ENCODE measurements at regions not wholly inside any gene's neighbourhood (a gene's known extent, or its start where the extent isn't known, plus 50 kb on each side); places are given as distances from the start of the nearest gene placed in this dataset.
"Not testable (repeated sequence)": the region's sequence is repeated elsewhere in the genome, so short reads cannot be mapped to it uniquely, and the experiment has no call there.

DNA sequence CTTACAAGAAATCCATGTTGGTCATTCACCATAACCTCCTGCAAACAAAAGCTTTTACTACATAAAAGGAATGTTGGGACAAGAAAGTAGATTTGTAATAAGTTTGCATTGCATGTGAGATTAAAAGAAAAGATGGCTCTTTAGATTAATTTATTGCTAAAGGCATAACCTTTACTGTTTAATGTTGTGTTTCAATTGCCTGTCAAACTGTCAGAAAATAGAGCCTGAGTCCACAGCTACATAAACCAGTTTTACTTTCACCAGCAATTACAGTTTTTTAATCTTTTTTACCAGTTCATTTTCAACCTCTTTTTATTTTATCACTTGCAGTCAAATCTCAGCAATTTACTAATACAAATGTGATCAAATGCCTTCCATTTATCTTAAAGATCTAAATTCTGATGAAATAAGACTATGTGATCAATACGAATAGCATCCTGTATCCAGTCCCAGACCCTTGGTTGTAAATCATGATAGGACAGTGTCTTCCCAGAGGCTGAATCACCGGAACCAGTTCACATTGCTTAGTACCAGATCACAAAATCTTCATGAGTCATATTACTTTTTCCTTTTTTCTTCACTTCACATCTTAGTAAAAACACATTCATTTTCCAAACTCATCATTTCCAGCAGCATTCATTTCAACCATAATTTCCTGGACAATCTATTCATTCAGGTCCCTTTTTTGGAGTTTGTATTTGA is 95.4 kb upstream of the FRG1 start:
- TF ChIP-seq, protein P1, sequence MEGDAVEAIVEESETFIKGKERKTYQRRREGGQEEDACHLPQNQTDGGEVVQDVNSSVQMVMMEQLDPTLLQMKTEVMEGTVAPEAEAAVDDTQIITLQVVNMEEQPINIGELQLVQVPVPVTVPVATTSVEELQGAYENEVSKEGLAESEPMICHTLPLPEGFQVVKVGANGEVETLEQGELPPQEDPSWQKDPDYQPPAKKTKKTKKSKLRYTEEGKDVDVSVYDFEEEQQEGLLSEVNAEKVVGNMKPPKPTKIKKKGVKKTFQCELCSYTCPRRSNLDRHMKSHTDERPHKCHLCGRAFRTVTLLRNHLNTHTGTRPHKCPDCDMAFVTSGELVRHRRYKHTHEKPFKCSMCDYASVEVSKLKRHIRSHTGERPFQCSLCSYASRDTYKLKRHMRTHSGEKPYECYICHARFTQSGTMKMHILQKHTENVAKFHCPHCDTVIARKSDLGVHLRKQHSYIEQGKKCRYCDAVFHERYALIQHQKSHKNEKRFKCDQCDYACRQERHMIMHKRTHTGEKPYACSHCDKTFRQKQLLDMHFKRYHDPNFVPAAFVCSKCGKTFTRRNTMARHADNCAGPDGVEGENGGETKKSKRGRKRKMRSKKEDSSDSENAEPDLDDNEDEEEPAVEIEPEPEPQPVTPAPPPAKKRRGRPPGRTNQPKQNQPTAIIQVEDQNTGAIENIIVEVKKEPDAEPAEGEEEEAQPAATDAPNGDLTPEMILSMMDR (IDR thresholded peaks at IDR 0.05; ENCODE audit: borderline replicate concordance, control extremely low read depth, extremely low read depth, insufficient read depth, missing control alignments): no peak
- in situ Hi-C loops (cut with MboI; ENCODE audit: low sequenced_read_pairs, unreplicated experiment): no loop called here
- no peak for DNase-seq (ENCODE audit: low spot score)

DNA sequence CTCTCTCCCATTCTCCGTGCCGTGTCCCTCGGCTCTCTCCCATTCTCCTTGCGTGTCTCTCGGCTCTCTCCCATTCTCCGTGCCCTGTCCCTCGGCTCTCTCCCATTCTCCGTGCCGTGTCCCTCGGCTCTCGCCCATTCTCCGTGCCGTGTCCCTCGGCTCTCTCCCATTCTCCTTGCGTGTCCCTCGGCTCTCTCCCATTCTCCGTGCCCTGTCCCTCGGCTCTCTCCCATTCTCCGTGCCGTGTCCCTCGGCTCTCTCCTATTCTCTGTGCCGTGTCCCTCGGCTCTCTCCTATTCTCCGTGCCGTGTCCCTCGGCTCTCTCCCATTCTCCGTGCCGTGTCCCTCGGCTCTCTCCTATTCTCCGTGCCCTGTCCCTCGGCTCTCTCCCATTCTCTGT is 94.6 kb upstream of the FRG1 start:
- in situ Hi-C loops (cut with MboI; ENCODE audit: low sequenced_read_pairs, unreplicated experiment); DNase-seq (ENCODE audit: low spot score): not testable (repeated sequence)

DNA sequence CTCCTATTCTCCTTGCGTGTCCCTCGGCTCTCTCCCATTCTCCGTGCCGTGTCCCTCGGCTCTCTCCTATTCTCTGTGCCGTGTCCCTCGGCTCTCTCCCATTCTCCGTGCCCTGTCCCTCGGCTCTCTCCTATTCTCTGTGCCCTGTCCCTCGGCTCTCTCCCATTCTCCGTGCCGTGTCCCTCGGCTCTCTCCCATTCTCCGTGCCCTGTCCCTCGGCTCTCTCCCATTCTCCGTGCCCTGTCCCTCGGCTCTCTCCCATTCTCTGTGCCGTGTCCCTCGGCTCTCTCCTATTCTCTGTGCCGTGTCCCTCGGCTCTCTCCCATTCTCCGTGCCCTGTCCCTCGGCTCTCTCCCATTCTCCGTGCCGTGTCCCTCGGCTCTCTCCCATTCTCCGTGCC is 94.1 kb upstream of the FRG1 start:
- in situ Hi-C loops (cut with MboI; ENCODE audit: low sequenced_read_pairs, unreplicated experiment); DNase-seq (ENCODE audit: low spot score): not testable (repeated sequence)

DNA sequence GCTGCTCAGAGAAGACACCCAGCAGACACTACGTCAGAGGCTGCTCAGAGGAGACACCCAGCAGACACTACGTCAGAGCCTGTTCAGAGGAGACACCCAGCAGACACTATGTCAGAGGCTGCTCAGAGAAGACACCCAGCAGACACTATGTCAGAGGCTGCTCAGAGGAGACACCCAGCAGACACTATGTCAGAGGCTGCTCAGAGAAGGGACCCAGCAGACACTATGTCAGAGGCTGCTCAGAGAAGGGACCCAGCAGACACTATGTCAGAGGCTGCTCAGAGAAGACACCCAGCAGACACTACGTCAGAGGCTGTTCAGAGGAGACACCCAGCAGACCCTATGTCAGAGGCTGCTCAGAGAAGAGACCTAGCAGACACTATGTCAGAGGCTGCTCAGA is 92.0 kb upstream of the FRG1 start:
- DNase-seq (ENCODE audit: low spot score); in situ Hi-C loops (cut with MboI; ENCODE audit: low sequenced_read_pairs, unreplicated experiment): not testable (repeated sequence)

DNA sequence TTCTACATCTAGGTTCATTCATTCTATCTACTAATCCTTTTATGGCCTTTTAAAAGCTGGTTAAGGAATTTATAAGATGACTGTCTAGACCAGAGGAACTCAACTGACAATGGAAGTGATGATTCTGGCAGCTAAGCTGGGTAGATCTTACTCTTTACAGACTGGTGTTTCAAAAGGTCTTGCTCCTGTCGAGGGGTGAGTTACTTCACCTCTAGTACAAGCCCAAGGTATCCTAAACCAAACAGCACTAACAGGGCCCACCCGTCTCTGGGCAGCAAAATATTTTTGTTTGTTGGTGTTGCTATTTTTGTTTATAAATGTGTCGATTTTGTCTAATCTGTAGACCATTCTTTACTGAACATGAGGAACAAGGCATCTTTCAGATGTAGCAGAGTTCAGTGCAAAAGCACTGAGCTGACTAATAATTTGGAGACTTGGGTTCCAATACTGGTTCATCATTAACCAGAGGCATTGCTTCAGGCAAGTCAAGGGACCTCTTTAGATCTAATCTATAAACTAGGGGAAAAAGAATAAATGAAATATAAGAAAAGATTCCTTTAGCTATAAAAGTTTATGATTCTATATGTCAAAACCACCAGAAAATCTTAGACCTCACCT is 90.3 kb upstream of the FRG1 start:
- TF ChIP-seq, protein P1 (IDR thresholded peaks at IDR 0.05; ENCODE audit: borderline replicate concordance, control extremely low read depth, extremely low read depth, insufficient read depth, missing control alignments): no peak
- in situ Hi-C loops (cut with MboI; ENCODE audit: low sequenced_read_pairs, unreplicated experiment): no loop called here
- DNase-seq (ENCODE audit: low spot score): no peak

DNA sequence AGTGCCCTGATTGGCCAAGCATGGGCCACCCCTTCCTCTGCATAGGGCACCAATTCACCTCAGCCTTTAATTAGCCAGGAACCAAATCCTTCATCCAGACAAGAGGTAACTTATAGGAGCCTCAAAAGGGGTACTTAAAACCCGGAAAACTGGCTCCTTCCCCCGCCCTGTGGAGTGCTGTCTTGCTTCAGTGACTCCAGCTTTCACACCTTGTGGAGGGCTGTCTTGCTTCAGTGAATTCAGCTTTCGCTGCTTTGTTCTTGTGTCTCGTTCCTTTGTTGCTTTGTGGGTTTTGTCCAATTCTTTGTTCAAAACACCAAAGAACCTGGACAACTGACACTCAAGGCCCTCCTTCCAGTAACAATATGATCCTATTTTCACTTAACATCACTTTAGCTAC is 82.2 kb upstream of the FRG1 start:
- TF ChIP-seq, protein P1 (IDR thresholded peaks at IDR 0.05; ENCODE audit: borderline replicate concordance, control extremely low read depth, extremely low read depth, insufficient read depth, missing control alignments): no peak
- in situ Hi-C loops (cut with MboI; ENCODE audit: low sequenced_read_pairs, unreplicated experiment): no loop called here
- DNase-seq (ENCODE audit: low spot score): no peak

DNA sequence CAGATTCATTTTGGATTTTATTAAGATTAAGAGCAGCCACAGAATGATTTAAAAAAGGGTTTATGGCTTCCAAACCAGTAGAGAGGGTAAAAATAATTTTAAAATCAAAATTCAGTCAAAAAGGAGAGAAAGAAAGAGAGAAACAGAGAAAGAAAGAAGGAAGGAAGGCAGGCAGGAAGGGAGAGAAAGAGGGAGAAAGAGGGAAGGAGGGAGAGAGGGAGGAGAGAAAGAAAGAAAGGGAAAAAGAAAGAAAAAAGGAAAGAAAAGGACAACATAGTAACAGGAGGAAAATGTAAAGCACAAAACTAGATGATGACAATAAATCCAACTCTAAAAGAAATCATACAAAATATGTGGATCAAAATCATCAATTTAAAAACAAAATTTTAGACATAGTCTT is 79.6 kb upstream of the FRG1 start:
- TF ChIP-seq, protein P1 (IDR thresholded peaks at IDR 0.05; ENCODE audit: borderline replicate concordance, control extremely low read depth, extremely low read depth, insufficient read depth, missing control alignments): no peak
- DNase-seq (ENCODE audit: low spot score): no peak
- in situ Hi-C loops (cut with MboI; ENCODE audit: low sequenced_read_pairs, unreplicated experiment): no loop called here

DNA sequence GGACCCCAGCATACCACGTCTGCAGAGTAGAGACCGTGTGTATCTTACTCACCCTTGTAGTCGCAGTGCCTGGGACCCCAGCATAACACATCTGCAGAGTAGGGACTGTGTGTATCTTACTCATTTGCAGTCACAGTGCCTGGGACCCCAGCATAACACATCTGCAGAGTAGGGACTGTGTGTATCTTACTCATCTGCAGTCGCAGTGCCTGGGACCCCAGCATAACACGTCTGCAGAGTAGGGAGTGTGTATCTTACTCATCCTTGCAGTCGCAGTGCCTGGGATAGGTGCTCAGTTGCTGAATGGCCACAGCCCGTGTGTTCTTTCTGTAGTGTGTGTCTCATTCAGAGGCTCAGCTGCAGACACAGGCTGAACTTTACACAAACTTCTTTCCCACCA is 71.4 kb upstream of the FRG1 start:
- DNase-seq (ENCODE audit: low spot score): no peak
- TF ChIP-seq, protein P1 (IDR thresholded peaks at IDR 0.05; ENCODE audit: borderline replicate concordance, control extremely low read depth, extremely low read depth, insufficient read depth, missing control alignments): no peak
- in situ Hi-C loops (cut with MboI; ENCODE audit: low sequenced_read_pairs, unreplicated experiment): no loop called here
